Heart left ventricle (tissue), 13 donors: ENCODE measurements at regions not wholly inside any gene's neighbourhood (a gene's known extent, or its start where the extent isn't known, plus 50 kb on each side); places are given as distances from the start of the nearest gene placed in this dataset.

Source experiments
- POLR2A ChIP-seq, 2 donors: fragments of 450-650 bp; IDR thresholded peaks; one replicate each; pipeline ENCODE4 v1.6.1; 2017; ENCODE audit warnings: antibody characterized with exemption in 2 of 2, mild to moderate bottlenecking in 2 of 2, moderate library complexity in 2 of 2
- TF ChIP-seq, protein P1 (sequence below), 12 donors: fragments of 200-600 bp; sonication (generic) in 4 of 12; IDR thresholded peaks; one replicate each; pipeline versions ENCODE4 v1.5.0 to v1.8.0; 2018 to 2022; ENCODE audit warnings: antibody characterized with exemption in 12 of 12, mild to moderate bottlenecking in 5 of 12
- donor health status: ischemic (EF 13 %, LVEDD 7.1; RV severe dilation, severe dysfunction).
- donor health status: DM: no; HTN: yes; CAD: no.
- donor health status: DM: no; HTN: no; CAD: no.
- donor health status: ischemic (EF 25% LVEDD 6.9; RV normal size, moderate dysfunction).
- donor health status: ischemic (EF 25% LVEDD 5.7; RV mildly dilated, moderate dysfunction).
- donor health status: ischemic (EF 35%, LVEDD 5.7; RV mildly dilated, moderate dysfunction).
- donor health status: nonischemic (EF 11% LVEDD 7.7; RV severe dilation, severe dysfunction).
- donor health status: DM: yes; HTN: yes; CAD: no.
- donor health status: PGD.
- donor health status: ischemic (EF 29% LVEDD 5.4; RV normal size, mild dysfunction).
- donor health status: nonischemic (EF 23%, LVEDD 6.1; RV moderate dilation, normal function).

DNA sequence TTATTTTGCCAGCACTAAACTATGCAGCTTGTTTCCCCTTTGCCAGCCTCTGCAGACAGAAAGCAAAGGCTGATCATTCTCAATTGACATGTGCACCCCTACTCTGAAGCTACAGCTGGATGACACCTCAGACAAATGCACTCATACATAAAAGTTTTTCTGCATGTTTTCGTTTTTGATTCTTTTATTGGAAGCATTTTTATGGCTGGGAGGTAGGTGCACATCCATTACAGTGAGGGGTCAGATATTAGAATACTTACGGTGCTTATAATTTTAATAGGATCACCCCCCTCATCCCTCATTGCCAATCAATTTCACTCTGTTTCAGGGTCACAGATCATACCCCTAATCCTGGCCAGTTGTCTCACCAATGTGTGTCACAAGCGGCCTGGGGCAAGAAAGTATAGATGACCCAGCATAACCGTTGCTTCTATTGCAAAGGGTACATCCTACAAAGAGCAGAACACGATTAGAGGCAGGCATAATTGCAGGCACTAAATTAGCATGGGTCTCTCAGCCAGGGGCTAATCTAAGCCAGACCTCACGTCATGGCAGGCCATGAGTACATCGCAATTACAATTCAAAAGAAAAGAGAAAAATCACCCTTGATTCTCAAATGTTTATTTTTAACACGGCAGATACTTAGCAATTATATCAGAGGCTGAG is 89.5 kb upstream of the SOX9 start:
- TF ChIP-seq, protein P1, sequence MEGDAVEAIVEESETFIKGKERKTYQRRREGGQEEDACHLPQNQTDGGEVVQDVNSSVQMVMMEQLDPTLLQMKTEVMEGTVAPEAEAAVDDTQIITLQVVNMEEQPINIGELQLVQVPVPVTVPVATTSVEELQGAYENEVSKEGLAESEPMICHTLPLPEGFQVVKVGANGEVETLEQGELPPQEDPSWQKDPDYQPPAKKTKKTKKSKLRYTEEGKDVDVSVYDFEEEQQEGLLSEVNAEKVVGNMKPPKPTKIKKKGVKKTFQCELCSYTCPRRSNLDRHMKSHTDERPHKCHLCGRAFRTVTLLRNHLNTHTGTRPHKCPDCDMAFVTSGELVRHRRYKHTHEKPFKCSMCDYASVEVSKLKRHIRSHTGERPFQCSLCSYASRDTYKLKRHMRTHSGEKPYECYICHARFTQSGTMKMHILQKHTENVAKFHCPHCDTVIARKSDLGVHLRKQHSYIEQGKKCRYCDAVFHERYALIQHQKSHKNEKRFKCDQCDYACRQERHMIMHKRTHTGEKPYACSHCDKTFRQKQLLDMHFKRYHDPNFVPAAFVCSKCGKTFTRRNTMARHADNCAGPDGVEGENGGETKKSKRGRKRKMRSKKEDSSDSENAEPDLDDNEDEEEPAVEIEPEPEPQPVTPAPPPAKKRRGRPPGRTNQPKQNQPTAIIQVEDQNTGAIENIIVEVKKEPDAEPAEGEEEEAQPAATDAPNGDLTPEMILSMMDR (IDR thresholded peaks at IDR 0.05): no peak
- no peak for TF ChIP-seq POLR2A (IDR thresholded peaks at IDR 0.05)
